Caco-2 (cell line): ENCODE measurements at regions not wholly inside any gene's neighbourhood (a gene's known extent, or its start where the extent isn't known, plus 50 kb on each side); places are given as distances from the start of the nearest gene placed in this dataset.

Experiments used
- BruUV-seq: library from RNA; stranded (reverse); fragments of 400-500 nt; replicated peaks from 2 replicates; lab custom pipeline; 2021; lab: Mats Ljungman, UMichigan
- CTCF ChIA-PET: fragments of 300-600 bp; sonication (Branson Sonifier 250); formaldehyde crosslinking; loops from one replicate; lab custom pipeline; 2022; ENCODE audit warnings: antibody characterized with exemption; lab: Charles Lee
- POLR2A ChIA-PET: fragments of 300-600 bp; sonication (Branson Sonifier 250); formaldehyde crosslinking; loops from one replicate; lab custom pipeline; 2022; ENCODE audit warnings: antibody characterized with exemption; lab: Charles Lee
- DNase-seq, 2 experiments: peaks; one replicate each; pipeline versions ENCODE4 v3.0.0 to v3.0.0-alpha.2; 2020 to 2022
- H3K27me3 ChIP-seq: replicated peaks from 2 replicates; pipeline ENCODE4 v1.6.0; 2011; ENCODE audit warnings: low read length; ENCODE audit not compliant: control insufficient read depth, insufficient read depth
- H3K36me3 ChIP-seq: 2 replicates; pipeline ENCODE4 v1.5.1; 2011; ENCODE audit warnings: low read length; ENCODE audit not compliant: control insufficient read depth, insufficient read depth
- H3K4me1 ChIP-seq: fragments of 250-450 bp; sonication (Bioruptor Pico); 2 replicates; pipeline ENCODE4 v1.5.1; 2020; ENCODE audit warnings: mild to moderate bottlenecking
- H3K4me3 ChIP-seq: 2 replicates; pipeline ENCODE4 v1.5.1; 2011; ENCODE audit warnings: low read depth, mild to moderate bottlenecking, control low read depth, low read length
- H3K9me3 ChIP-seq: fragments of 250-450 bp; sonication (Bioruptor Pico); 2 replicates; pipeline ENCODE4 v1.5.1; 2020; ENCODE audit warnings: mild to moderate bottlenecking, moderate library complexity
- H3K27ac Mint-ChIP-seq: one replicate; pipeline ENCODE4 v1.8.0; 2022; ENCODE audit warnings: mixed read lengths; ENCODE audit not compliant: unreplicated experiment
- H3K27me3 Mint-ChIP-seq: one replicate; pipeline ENCODE4 v1.8.0; 2022; ENCODE audit warnings: mixed read lengths; ENCODE audit not compliant: insufficient read depth, unreplicated experiment
- H3K36me3 Mint-ChIP-seq: one replicate; pipeline ENCODE4 v1.8.0; 2022; ENCODE audit warnings: mild to moderate bottlenecking, mixed read lengths; ENCODE audit not compliant: insufficient read depth, unreplicated experiment
- H3K4me1 Mint-ChIP-seq: one replicate; pipeline ENCODE4 v1.8.0; 2022; ENCODE audit warnings: low read depth, mixed read lengths; ENCODE audit not compliant: unreplicated experiment
- H3K4me3 Mint-ChIP-seq: one replicate; pipeline ENCODE4 v1.8.0; 2022; ENCODE audit warnings: mild to moderate bottlenecking, moderate library complexity, mixed read lengths; ENCODE audit not compliant: unreplicated experiment
- H3K9me3 Mint-ChIP-seq: one replicate; pipeline ENCODE4 v1.8.0; 2022; ENCODE audit warnings: mixed read lengths; ENCODE audit not compliant: unreplicated experiment
- CTCF ChIP-seq, 2 experiments: fragments of 200-600 bp in 1 of 2; IDR thresholded peaks; 1 replicate in 1 of 2; 2 replicates in 1 of 2; pipeline versions ENCODE4 v1.5.1 to v1.8.0; 2011 to 2022; ENCODE audit warnings: antibody characterized with exemption in 1 of 2, control low read depth in 1 of 2, inconsistent platforms in 1 of 2, low read depth in 1 of 2, low read length in 1 of 2, mild to moderate bottlenecking in 1 of 2, moderate library complexity in 1 of 2; ENCODE audit not compliant: insufficient read depth in 1 of 2, severe bottlenecking in 1 of 2, unreplicated experiment in 1 of 2
- intact Hi-C: fragments of 100-400 bp; cut with micrococcal nuclease; formaldehyde crosslinking; loops from one replicate; pipeline ENCODE4 v1.10.0; 2022; ENCODE audit not compliant: unreplicated experiment

GRCh38 chr12:118575730-118576129 is 199.4 kb downstream of the SUDS3 start:
- Histone ChIP-seq H3K9me3 (no peaks in the 10 kb centered on the region), H3K36me3 (no peaks in the 10 kb centered on the region), H3K27me3 (no peaks in the 10 kb centered on the region), H3K4me3 (no peak overlapping the region), H3K4me1 (no peaks in the 10 kb centered on the region)
- Mint-ChIP-seq H3K27ac (no peak overlapping the region), H3K27me3 (no peaks in the 10 kb centered on the region), H3K4me1 (no peaks in the 10 kb centered on the region), H3K4me3 (no peak overlapping the region), H3K36me3 (no peaks in the 10 kb centered on the region), H3K9me3 (no peaks in the 10 kb centered on the region)
- intact Hi-C loops: no loop called here
- no peak for DNase-seq
- ChIA-PET CTCF (no interaction called here), POLR2A (no interaction called here)
- no peak for TF ChIP-seq CTCF (IDR thresholded peaks at IDR 0.05; ENCODE audit: insufficient read depth in 1 of 2, low read depth in 1 of 2, low read length in 1 of 2, severe bottlenecking in 1 of 2, unreplicated experiment in 1 of 2)
- BruUV-seq: no TSS peak

- intact Hi-C loops: no loop called here
- ChIA-PET POLR2A (no interaction called here), CTCF (no interaction called here)
- H3K4me3 Mint-ChIP-seq: no peak overlapping the region
- no TSS peak for BruUV-seq
- no peak overlapping the region for H3K27ac Mint-ChIP-seq
- TF ChIP-seq CTCF (IDR thresholded peaks at IDR 0.05; ENCODE audit: insufficient read depth in 1 of 2, low read depth in 1 of 2, low read length in 1 of 2, severe bottlenecking in 1 of 2, unreplicated experiment in 1 of 2): no peak
- no peak overlapping the region for H3K4me3 ChIP-seq
- no peaks in the 10 kb centered on the region for H3K4me1 ChIP-seq
- no peaks in the 10 kb centered on the region for H3K9me3 ChIP-seq
- no peaks in the 10 kb centered on the region for H3K9me3 Mint-ChIP-seq
- H3K27me3 Mint-ChIP-seq: no peaks in the 10 kb centered on the region
- H3K27me3 ChIP-seq: no peaks in the 10 kb centered on the region
- no peaks in the 10 kb centered on the region for H3K4me1 Mint-ChIP-seq
- H3K36me3 Mint-ChIP-seq: no peaks in the 10 kb centered on the region
- no peak for DNase-seq
- H3K36me3 ChIP-seq: no peaks in the 10 kb centered on the region
These were observed 205.0 kb downstream of the SUDS3 start for GRCh38 chr12:118581371-118581770.

GRCh38 chr12:118582863-118583262 is 206.5 kb downstream of the SUDS3 start:
- Mint-ChIP-seq H3K4me3 (no peak overlapping the region), H3K27me3 (no peaks in the 10 kb centered on the region), H3K36me3 (no peaks in the 10 kb centered on the region), H3K27ac (no peak overlapping the region), H3K4me1 (no peaks in the 10 kb centered on the region), H3K9me3 (no peaks in the 10 kb centered on the region)
- no peaks in the 10 kb centered on the region for H3K27me3 ChIP-seq
- no peak overlapping the region for H3K4me3 ChIP-seq
- CTCF ChIA-PET: no interaction called here
- intact Hi-C loops: no loop called here
- H3K4me1 ChIP-seq: no peaks in the 10 kb centered on the region
- no TSS peak for BruUV-seq
- DNase-seq: no peak
- TF ChIP-seq CTCF (IDR thresholded peaks at IDR 0.05; ENCODE audit: insufficient read depth in 1 of 2, low read depth in 1 of 2, low read length in 1 of 2, severe bottlenecking in 1 of 2, unreplicated experiment in 1 of 2): no peak
- no peaks in the 10 kb centered on the region for H3K9me3 ChIP-seq
- no peaks in the 10 kb centered on the region for H3K36me3 ChIP-seq
- POLR2A ChIA-PET: no interaction called here
